ENCODE measurements at regions not wholly inside any gene's neighbourhood (a gene's known extent, or its start where the extent isn't known, plus 50 kb on each side); places are given as distances from the start of the nearest gene placed in this dataset.

DNA sequence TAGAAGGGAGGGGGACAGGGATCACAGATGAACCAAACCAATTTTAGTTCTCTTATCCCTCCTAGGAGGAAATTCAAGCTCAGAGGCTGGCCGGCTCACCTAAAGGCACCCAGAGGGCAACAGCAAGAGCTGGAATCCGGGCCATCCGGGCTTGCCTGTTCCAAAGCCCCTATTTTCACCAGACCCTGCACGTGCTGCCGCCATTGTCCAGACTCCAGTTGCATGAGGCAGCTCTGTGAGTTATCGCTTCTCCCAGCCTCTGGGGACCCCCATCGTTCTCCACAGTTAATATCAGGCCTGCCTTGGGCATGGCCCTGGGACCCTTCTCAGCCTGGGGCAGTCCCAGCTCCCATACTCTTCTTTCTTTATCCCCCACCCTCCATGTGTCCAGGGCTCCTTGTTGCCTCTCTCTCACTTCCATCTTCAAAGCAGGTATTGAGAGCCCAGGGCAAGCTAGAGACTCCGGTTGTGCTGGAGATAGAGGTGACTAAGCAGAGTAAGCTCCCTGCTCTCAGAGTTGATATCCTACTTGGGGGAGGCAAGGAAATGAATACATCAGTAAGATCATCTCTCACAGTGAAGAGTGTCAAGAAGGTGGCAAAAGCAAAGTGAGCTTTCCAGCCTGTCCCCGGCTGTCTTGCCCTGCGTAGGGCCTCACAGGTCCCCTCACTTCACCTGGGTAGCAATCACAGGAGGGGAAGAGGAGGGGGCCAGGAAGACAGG is 322.8 kb downstream of the UACA start:
- no peak for DNase-seq

DNA sequence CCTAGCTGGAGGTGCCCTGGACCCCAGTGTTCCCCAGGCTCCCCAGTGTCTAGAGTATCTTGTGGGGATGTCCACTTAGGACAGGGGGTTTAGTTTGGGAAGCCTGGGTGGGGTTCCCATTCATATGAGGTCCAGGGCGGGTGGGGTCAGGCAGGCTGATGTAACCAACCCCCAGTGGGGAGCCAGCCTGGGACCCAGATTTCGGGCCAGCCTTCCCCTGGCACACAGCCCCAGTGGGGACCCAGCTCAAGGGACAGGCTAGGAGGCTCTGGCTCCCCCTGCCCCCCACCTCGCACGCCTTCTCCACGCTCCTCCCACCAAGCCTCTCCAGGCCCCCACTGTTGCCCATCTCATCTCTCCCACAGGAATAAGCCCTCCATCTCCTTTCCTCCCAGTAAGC is 323.5 kb downstream of the UACA start:
- DNase-seq = no peak

DNA sequence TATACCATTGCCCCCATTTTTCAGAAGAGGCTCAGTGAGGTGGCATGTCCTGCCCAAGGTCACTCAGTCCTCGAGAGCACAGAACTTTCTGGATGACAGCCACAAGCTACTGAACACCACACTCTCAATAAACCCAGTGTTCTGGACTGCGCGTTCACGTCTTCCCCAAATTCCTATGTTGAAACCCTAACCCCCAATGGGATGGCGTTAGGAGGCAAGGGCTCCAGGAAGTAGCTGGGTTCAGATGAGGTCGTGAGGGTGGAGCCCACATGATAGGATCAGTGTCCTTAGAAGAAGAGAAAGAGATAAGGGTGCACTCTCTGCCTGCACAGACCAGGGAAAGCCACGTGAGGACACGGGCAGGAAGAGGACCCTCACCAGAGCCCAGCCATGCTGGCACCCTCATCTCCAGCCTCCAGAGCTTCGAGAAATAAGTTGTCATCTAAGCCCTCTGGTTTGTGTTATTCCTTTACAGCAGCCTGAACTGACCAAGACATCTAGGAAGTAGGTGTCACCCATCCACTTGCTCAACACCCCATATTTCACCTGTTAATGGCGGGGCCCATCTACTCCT is 324.0 kb downstream of the UACA start:
- DNase-seq = no peak

DNA sequence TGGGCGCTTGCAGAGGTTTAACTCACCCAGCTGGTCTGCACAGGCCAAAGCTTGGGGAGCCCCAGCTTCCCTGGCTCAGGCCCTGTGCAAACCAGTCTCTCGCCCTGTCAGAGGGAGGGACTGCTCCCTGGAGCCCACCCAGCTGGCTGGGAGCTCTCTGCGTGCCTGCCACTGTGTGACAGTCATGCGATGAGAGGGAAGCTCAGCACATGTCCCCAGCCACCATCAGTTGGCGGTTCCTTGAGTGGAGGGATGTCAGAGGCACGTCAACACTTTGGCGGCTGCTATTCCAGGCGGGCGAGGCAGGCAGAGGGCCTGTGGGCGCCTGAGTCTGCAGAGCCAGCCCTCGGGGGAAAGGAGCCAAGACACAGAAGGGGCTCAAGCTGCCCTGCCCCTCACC is 324.6 kb downstream of the UACA start:
- no peak for DNase-seq

DNA sequence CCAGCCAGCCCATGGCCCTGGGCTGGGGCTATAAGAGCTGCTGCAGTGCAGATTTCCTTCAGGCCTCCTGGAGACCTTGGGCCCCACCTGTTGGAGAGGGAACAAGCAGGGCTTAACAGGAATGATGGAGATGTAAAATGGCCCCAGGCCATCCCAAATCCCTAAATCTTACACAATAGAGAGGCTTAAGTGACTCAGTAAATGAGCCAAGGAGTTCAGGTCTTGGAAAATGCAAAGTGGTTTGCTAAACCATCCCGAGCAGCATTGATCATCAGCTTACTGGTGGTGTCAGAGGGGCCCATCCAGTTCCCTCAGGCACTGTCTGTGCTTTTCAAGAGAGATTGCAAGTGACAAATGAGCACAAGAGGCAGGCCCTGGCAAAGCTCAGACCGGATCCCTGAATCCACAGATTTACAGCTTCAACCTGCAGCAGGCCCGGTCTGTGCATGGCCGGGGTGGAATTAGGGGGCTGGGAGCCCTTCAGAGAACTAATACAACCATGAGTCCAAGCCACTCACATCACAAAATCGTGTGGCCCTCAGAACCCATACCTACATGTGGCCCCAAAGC is 325.4 kb downstream of the UACA start:
- no peak for DNase-seq

DNA sequence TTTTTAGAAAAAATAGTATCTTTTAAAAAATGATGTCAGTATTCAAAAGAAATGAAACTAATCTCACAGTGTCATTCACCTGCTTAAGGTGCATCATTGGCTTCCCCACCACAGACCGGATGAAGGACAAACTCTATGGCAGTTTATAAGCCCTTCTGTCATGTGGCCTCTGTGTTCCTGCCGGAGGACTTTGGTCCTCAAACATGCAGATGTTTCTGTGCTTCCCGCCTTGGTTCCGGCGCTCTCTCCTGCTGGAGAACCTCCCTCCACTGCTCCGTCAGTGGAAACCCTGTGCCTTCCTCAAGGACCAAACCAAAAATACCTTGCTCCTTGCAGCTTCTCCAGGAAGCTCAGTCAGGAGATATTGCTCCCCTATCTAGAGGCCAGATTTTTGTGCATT is 326.3 kb downstream of the UACA start:
- no peak for DNase-seq

DNA sequence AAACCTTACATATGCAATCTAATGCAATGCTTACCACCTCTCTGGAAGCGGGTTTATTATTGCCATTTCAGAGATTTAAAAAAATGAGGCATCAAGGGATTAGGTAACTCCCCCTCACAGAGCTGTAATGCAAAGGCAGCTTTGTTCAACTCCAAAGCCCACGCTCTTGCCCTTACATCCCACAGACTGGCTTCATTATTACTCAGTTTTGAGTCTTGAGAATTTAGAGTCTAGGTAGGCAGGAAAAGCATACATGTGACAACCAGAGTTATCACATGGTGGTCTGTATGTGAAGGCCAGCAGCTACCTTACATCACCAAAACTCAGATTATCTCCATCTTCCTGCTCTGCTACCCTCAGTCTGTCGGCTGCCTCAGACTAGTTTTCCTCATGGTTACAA is 326.9 kb downstream of the UACA start:
- no peak for DNase-seq

DNA sequence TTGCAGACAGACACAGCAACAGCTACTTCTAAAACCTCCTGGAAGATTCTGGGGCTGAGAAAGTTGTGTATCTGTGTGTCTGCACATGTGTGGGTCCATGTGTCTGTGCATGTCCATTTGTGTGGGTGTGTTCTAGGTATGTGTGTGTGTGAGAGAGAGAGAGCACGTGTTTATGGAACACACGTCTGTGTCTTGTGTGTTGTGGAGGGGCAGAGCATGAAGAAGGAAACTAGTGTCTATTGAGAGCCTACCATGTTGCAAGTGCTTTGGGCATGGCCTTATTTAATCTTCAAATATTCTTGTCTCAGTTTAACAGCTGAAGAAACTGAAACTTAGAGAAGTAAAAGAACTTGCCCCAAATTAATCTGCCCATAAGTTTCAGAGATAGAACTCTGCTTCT is 327.5 kb downstream of the UACA start:
- no peak for DNase-seq

DNA sequence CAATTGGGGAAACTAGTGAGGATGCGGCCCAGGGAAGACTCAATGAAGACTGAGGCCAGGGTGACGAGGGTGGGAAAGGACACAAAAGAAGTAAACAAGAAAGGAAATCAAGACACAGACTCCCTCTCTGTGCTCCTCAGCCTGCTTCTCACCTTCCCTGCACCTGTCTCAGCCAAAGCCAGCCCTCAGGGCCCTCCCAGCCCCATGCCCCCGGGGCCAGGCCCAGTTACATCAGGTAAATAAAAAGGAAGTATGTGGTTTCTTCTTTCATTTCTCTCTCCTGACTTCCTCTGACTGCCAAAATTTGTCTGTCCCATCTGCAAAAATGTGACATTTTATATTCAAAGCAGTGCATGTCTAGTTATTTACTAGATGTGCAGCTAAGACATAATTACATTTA is 328.0 kb downstream of the UACA start:
- no peak for DNase-seq

DNA sequence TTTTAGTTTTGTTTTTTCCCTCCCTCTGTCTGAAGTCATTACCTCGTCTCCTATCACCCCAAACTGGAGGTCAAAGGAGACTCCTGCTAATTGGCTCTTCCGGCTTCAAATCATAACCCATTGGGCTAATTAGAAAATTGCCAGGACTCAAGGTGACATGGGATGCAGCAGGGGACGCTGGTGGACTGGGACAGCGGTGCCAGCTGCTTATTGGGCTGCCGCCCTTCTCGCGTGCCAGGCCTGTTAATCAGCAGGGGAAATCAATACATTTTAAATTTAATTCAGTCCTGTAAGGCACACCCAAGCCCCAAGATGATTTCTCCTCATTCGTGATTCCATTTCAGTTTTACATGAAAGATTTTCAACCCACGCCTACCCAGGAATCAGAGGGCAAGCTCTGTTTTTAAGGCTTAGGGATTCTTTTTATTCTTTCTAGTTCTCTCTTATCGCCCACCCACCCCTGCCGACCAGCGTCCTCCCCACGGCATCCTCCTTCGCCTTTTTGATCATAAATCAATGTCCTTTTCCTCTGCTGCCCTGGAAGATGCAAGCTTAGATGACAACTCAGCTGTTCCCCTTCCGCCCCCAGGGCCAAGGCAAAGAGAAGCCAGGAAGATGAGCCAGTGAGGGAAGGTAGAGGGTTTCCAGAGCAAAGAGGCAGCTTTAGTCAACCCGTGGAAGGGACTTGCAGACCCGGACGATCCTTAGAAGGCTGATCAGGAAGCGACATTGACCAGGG is 329.6 kb downstream of the UACA start:
- DNase-seq = no peak

DNA sequence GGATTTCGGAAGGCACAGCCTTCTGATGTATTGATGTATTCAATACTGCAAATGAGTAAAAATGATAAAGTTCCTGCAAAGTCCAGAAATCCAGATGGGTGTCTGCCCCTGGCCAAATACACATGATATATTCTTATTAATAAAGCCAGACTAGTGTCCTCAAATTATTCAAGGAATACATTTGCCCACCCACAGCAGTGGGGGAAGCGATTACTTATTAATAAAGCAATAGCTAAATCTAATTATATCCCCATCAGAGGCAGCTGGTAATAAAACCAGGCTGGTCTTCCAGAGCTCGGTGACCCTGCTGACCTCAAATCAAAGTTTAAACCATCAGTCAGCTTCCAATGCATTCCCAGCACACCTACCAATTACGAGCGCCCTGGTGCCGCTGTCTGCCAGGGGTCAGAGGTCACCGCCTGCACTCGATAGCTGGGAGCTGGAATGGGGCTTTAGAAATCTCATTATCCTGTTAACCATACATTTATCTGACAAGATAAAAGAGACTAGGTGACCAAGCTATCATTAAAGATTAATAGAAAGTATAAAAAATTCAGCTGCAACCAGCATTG is 330.3 kb downstream of the UACA start:
- DNase-seq = no peak

DNA sequence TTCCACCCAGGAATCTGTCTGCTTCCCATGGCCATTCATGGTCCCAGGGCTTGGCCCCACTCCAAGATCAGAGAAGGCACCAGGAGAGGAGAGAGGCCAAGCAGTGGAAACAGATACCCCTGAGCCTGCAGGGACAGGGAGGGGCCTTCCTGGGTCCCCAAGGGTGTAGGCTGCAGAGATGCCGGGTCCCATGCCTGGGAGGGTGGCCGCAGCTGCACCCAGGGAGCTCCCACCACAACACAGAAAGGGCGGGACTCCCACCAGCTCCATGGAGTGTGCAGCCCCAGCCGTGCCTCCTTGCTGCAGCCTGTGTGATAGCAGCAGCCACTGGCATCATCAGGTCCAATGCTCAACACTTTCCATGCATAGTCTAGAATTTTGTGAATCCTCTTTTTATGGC is 331.5 kb downstream of the UACA start:
- DNase-seq = no peak

DNA sequence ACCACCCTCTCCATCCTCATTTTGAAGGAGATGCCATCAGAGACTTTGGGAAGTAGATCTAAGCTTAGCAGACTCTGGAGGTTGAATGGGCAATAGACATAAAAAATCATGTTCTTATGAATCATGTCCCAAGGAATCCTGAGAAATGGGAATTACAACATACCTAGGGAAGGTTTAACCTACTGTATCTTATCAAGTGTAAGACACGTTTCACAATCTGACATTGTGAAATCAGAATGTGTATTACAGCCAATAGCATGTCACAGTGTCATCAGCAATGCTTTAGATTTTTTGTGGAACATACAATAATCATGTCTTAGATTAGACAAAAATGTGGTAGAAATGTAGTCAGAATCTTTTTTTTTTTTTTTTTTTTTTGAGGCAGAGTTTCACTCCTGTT is 332.4 kb upstream of the TLE3 start:
- no peak for DNase-seq

DNA sequence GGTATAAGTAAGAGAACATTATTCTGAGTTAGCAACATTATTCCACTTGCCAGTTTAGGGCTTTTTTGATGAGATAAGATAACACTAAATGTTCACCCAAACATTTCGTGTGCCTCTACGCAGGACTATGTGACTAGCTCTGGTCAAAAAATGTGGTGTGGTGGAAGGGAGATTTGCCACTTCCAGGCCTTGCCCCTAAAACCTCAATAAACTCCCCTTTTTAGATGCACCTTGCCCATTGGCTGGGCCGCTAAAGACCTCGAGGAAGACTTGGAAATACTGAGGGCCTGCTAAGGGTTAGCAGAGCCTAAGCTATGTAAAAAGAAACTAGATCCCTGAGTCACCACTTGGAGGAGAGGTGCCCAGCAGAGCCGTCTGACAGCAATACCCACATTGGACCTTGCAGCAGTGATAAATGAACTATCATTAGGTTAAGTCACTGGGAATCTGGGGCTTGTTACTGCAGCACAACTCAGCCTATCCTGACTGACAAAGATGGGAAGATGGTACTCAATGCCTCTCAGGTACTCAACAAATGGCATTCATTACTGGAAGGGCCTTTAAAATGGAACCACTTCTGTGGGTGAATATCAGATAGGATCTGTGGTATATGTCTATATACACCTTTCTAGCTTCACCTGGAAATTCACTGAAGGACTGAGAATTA is 331.5 kb upstream of the TLE3 start:
- DNase-seq = no peak

DNA sequence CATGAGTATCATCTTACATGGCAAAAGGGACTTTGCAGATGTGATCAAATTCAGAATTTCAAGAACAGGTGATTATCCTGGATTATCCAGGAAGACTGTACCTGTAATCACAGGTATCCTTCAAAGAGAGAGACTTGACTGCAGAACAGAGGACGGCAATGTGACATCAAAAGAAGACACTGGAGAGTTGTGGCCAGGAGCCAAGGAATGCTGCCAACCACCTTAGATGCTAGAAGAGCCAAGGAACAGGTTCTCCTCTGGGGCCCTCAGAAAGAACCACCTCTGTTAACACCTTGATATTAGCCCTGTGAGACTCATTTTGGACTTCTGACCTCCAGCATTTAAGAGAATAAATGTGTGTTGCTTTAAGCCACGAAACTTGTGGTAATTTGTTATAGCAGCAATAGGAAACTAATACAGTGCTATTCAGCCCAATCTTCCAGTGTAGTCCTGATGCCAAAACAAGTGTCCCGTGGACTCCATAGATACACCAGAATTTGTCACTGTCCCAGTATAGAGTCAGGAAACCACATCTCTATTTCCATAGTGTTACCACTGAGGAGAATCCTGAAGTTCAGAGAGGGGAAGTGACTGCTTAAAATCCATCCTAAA is 330.6 kb upstream of the TLE3 start:
- no peak for DNase-seq

DNA sequence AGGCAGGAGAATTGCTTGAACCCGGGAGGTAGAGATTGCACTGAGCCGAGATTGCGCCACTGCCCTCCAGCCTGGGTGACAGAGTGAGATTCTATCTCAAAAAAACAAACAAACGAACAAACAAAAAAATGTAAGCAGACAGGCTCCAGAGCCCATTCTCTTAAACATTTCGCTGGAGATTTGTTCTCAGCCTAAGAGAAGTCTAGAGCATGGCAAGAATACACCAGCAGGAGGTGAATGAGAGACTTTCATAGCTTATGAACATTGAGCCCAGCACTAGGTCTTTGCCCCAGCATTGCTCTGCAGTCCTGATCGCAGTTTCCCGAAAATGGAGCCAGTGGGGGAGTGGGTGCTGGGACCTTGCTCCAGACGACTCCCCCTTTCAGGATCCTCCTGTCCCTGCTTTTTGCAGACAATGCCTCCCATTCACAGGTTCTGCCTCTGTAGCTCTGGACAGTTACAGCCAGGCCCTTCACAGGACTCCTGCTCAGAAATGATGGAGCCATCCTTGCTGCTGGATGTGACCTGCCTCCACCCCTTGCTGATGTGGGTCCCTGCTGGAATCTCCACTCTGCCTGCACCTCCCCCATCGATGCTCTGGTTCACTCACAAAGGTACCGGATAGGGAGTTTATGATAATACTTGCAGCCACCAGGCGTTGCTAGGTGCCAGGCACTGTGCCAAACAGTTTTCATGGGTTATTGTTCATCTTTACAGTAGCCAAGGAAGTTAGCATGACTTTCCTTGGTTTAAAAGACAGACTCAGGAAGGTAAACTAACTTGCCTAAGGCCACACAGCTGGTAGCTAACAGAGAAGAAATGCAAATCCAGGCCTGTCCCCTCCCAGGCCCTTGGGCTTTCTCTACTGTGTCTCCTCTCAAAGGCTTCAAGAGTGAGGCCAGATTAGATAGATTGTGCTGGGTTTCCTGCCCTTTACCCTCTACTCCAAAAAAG is 329.7 kb upstream of the TLE3 start:
- no peak for DNase-seq

DNA sequence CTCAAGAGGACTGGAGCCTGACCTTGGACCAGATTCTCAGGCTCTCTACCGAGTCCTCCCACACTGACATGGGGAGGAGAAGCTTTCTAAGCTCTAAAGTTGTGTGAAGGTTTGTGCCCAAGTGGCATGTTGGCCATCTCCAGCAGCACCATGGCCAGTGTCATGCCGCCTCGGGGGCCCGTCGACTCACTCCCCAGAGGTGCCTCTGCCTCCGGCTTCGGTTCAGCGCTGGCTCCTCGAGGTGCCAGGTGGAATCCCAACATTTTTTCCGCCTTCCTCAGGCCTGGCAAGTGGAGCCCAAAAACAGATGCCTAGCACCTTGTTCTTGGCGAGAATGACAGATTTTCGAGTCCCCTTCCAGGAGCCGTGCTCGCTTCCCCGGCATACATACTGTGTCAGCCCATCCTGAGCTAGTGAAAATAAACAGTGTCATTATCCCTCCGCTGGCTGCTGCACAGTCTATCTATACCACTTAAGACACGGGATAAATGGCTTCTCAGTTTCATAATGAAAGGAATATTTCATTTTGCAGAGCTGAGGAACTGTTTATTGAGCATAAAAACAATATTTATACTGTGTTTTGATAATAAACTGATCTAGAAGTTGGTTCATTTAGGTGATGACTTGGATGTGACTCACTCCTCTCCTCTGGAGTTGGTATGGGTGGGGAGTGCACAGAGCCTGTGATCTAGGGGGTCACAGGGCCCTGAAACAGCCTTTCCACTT is 328.5 kb upstream of the TLE3 start:
- no peak for DNase-seq

DNA sequence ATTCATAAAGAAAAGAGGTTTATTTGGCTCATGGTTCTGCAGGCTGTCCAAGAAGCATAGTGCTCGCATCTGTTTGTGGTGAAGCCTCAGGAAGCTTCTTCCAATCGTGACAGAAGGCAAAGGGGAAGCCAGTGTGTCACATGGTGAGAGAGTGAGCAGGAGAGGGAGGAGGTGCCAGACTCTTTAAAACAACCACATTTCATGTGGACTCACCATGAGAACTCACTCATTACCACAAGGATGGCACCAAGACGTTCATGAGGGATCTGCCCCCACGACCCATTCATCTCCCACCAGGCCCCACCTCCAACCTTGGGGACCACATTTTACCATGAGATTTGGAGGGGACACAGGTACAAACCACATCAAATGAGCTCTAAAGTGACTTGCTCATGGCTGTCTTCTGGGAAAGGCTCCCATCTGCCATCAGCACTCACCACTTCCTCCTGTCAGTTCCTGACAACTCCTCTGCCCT is 327.3 kb upstream of the TLE3 start:
- DNase-seq = no peak

DNA sequence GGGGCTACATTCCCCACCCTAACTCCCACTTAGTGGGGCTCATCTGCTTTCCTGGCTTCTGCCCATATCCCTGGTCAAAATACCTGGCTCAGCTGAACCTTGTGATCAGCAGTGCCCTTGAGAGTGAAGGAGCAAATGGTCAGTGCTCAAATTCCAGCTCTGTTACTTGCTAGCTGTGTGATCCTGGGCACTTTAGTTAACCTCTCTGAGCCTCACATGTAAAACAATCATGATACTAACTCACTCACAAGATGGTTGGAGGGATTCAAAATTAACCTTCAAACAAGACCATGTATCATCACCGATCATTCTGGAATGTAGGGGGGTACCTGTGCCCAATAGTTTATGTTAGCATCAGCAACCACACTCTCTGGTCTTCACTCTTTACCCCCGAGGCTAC is 325.6 kb upstream of the TLE3 start:
- DNase-seq = no peak

DNA sequence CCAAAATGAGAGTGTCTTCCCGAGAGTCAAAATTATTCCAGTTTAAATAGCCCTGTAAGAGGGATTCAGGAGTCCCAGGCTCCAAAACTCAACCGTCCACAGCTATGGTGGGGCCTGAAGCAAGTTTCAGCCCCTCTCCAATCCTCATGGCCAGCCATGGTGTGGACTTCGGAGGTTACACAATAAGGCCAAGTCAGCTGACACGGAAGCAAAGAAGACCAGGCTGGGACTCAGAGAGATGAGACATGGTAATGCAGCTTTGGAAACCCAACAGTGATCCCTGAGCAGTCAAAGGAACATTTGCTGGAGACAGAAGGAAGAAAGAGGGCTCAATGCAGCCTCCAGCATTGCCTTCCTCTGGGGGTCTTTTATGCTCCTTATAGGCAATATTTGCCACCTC is 324.6 kb upstream of the TLE3 start:
- no peak for DNase-seq
